ENCODE measurements at regions not wholly inside any gene's neighbourhood (a gene's known extent, or its start where the extent isn't known, plus 50 kb on each side); places are given as distances from the start of the nearest gene placed in this dataset.

DNA sequence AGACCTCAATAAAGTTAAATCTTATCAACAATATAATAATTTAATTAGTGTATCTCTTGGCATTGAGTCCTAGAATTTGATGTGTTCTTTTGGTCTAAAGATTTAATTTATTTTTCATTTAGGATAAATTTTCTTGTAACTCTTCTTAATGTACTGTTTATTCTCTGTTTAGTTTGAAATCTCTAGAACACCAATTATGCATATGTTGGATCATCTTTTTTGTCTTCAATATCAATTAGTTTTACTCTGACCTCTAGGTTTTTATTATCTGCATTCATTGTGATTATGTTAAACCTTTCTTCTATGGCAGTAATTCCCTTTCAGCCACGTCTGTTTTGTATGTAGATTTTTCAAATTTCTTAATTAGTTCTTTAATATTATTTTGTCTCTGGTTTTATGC lies 93.8 kb upstream of the ARHGEF7 start:
- Histone ChIP-seq H3K27ac (ENCODE audit: low read depth, low read length) (no peak overlapping the region), H2AFZ (ENCODE audit: low read length) (no peak overlapping the region), H3K4me3 (ENCODE audit: insufficient read depth, low read length) (no peak overlapping the region), H3K79me2 (ENCODE audit: insufficient read depth, low read length) (no peaks in the 10 kb centered on the region), H4K20me1 (ENCODE audit: insufficient read depth, low read length) (no peaks in the 10 kb centered on the region), H3K27me3 (ENCODE audit: insufficient read depth, low read length) (no peaks in the 10 kb centered on the region), H3K36me3 (ENCODE audit: insufficient read depth, low read length) (no peaks in the 10 kb centered on the region), H3K9me3 (ENCODE audit: low read depth, low read length) (peaks cover 6% of the 10 kb centered on the region), H3K4me2 (ENCODE audit: insufficient read depth, low read length) (no peak overlapping the region), H3K4me1 (ENCODE audit: insufficient read depth, low read length) (no peaks in the 10 kb centered on the region)
- TF ChIP-seq, protein P1, sequence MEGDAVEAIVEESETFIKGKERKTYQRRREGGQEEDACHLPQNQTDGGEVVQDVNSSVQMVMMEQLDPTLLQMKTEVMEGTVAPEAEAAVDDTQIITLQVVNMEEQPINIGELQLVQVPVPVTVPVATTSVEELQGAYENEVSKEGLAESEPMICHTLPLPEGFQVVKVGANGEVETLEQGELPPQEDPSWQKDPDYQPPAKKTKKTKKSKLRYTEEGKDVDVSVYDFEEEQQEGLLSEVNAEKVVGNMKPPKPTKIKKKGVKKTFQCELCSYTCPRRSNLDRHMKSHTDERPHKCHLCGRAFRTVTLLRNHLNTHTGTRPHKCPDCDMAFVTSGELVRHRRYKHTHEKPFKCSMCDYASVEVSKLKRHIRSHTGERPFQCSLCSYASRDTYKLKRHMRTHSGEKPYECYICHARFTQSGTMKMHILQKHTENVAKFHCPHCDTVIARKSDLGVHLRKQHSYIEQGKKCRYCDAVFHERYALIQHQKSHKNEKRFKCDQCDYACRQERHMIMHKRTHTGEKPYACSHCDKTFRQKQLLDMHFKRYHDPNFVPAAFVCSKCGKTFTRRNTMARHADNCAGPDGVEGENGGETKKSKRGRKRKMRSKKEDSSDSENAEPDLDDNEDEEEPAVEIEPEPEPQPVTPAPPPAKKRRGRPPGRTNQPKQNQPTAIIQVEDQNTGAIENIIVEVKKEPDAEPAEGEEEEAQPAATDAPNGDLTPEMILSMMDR (IDR thresholded peaks at IDR 0.05; ENCODE audit: extremely low read depth, low read depth, low read length), result no peak
- DNase-seq (ENCODE audit: insufficient read length, low spot score, missing footprints), result no peak

DNA sequence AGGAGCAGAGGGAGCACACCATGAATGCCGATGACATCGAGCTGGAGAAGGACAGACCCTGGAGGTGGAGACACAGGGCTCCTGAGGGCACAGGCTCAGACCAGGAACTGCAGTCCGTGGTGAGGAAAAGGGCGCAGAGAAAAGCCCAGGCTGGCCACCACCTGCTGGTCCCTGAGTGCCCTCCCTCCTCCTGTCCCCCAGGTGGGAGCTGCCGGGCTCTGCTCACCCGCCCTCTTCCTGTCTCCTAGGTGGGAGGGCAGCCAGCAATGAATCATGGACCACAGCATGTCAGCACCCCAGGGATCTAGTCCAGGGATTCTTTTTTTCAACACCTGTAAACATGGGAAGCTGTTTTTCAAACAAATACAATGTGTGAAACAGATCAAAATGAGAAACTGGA lies 94.6 kb upstream of the ARHGEF7 start:
- H3K4me1 ChIP-seq (ENCODE audit: insufficient read depth, low read length), result no peaks in the 10 kb centered on the region
- TF ChIP-seq, protein P1 (IDR thresholded peaks at IDR 0.05; ENCODE audit: extremely low read depth, low read depth, low read length), result no peak
- no peaks in the 10 kb centered on the region for H3K36me3 ChIP-seq (ENCODE audit: insufficient read depth, low read length)
- no peaks in the 10 kb centered on the region for H4K20me1 ChIP-seq (ENCODE audit: insufficient read depth, low read length)
- no peak overlapping the region for H2AFZ ChIP-seq (ENCODE audit: low read length)
- H3K4me2 ChIP-seq (ENCODE audit: insufficient read depth, low read length), result no peak overlapping the region
- no peak overlapping the region for H3K4me3 ChIP-seq (ENCODE audit: insufficient read depth, low read length)
- no peak overlapping the region for H3K27ac ChIP-seq (ENCODE audit: low read depth, low read length)
- no peaks in the 10 kb centered on the region for H3K79me2 ChIP-seq (ENCODE audit: insufficient read depth, low read length)
- peaks cover 6% of the 10 kb centered on the region for H3K9me3 ChIP-seq (ENCODE audit: low read depth, low read length)
- no peaks in the 10 kb centered on the region for H3K27me3 ChIP-seq (ENCODE audit: insufficient read depth, low read length)
- DNase-seq (ENCODE audit: insufficient read length, low spot score, missing footprints), result no peak

DNA sequence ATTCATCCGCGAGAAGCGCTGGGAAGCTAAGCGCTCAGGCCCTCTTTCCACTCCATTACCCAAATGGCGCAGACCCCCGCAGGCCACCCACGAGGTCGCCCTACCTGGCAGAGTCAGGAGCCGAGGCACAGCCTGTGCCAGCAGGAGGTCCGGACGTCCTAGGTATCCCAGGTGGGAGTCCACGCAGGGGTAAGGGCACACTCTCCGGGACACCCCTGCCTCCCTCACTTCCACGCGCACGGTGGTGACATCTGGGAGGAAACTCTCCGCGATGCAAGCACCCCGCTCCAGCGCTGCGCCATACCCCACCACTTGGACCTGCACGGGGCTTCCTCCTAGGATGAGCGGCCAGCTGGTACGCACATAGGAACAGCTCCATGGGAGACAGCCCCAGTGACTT lies 95.1 kb upstream of the ARHGEF7 start:
- no peak for DNase-seq (ENCODE audit: insufficient read length, low spot score, missing footprints)

DNA sequence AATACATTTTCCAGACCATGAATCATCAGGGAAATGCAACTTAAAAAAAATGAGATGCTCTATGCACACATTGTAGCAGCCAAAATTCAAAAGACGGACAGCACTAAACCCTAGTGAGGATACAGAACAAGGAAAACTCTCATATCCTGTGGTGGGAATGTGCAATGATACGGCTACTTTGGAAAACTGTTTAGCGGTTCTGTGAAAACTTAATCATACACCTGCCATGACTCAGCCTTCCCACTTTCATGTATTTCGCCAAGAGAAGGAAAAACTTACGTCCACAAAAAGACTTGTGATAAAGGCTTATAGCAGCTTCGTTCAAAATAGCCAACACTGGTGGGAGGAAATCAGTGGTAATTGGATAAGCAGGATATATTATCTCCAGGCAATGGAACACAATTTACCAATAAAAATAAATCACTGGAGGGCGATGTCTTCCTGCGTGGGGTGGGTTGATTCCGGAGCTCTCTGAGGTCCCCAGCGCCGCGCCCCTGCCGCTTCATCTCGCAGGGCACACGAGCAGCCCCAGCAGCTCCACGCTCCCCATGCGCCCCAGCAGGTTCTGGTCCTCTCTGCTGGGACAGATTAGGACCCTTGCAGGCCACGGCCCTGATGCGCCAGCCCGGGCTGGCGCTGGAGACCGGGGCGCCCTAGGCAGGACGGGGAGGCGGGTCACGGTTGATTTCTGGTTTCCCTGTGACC lies 97.2 kb upstream of the ARHGEF7 start:
- DNase-seq (ENCODE audit: insufficient read length, low spot score, missing footprints), result no peak
- Histone ChIP-seq H3K27ac (ENCODE audit: low read depth, low read length) (no peak overlapping the region), H3K79me2 (ENCODE audit: insufficient read depth, low read length) (no peaks in the 10 kb centered on the region), H4K20me1 (ENCODE audit: insufficient read depth, low read length) (no peaks in the 10 kb centered on the region), H3K4me2 (ENCODE audit: insufficient read depth, low read length) (no peak overlapping the region), H3K27me3 (ENCODE audit: insufficient read depth, low read length) (no peaks in the 10 kb centered on the region), H2AFZ (ENCODE audit: low read length) (no peak overlapping the region), H3K4me1 (ENCODE audit: insufficient read depth, low read length) (no peaks in the 10 kb centered on the region), H3K4me3 (ENCODE audit: insufficient read depth, low read length) (no peak overlapping the region), H3K9me3 (ENCODE audit: low read depth, low read length) (peaks cover 6% of the 10 kb centered on the region), H3K36me3 (ENCODE audit: insufficient read depth, low read length) (no peaks in the 10 kb centered on the region)
- TF ChIP-seq, protein P1 (IDR thresholded peaks at IDR 0.05; ENCODE audit: extremely low read depth, low read depth, low read length), result no peak

More for the DNA sequence above, 95.1 kb upstream of the ARHGEF7 start:
- no peak overlapping the region for H2AFZ ChIP-seq (ENCODE audit: low read length)
- no peaks in the 10 kb centered on the region for H3K36me3 ChIP-seq (ENCODE audit: insufficient read depth, low read length)
- no peaks in the 10 kb centered on the region for H3K27me3 ChIP-seq (ENCODE audit: insufficient read depth, low read length)
- H3K4me3 ChIP-seq (ENCODE audit: insufficient read depth, low read length), result no peak overlapping the region
- no peaks in the 10 kb centered on the region for H3K79me2 ChIP-seq (ENCODE audit: insufficient read depth, low read length)
- H3K27ac ChIP-seq (ENCODE audit: low read depth, low read length), result no peak overlapping the region
- TF ChIP-seq, protein P1 (IDR thresholded peaks at IDR 0.05; ENCODE audit: extremely low read depth, low read depth, low read length), result no peak
- H3K4me2 ChIP-seq (ENCODE audit: insufficient read depth, low read length), result no peak overlapping the region
- H3K4me1 ChIP-seq (ENCODE audit: insufficient read depth, low read length), result no peaks in the 10 kb centered on the region
- no peaks in the 10 kb centered on the region for H4K20me1 ChIP-seq (ENCODE audit: insufficient read depth, low read length)
- peaks cover 6% of the 10 kb centered on the region for H3K9me3 ChIP-seq (ENCODE audit: low read depth, low read length)

Data from osteoblast (primary cell).